ENCODE measurements at regions not wholly inside any gene's neighbourhood (a gene's known extent, or its start where the extent isn't known, plus 50 kb on each side); places are given as distances from the start of the nearest gene placed in this dataset.

- H3K27me3 ChIP-seq (ENCODE audit: insufficient read depth, low read length), result no peaks in the 10 kb centered on the region
- no peaks in the 10 kb centered on the region for H3K4me1 ChIP-seq (ENCODE audit: insufficient read depth, low read length)
- H3K27ac Mint-ChIP-seq, result no peak overlapping the region
- ChIA-PET POLR2A (ENCODE audit: partially characterized antibody) (no interaction called here), CTCF (ENCODE audit: partially characterized antibody) (no interaction called here)
- no peaks in the 10 kb centered on the region for H3K36me3 Mint-ChIP-seq
- DNase-seq, result no peak
- H3K36me3 ChIP-seq (ENCODE audit: insufficient read depth, low read length), result no peaks in the 10 kb centered on the region
- H3K9me3 Mint-ChIP-seq, result no peaks in the 10 kb centered on the region
- no peaks in the 10 kb centered on the region for H3K9me3 ChIP-seq (ENCODE audit: control insufficient read depth in 1 of 2, low read length in 2 of 2)
- no peaks in the 10 kb centered on the region for H3K27me3 Mint-ChIP-seq
- no peak overlapping the region for H3K4me3 Mint-ChIP-seq
- intact Hi-C loops (cut with micrococcal nuclease), result no loop called here
- no peaks in the 10 kb centered on the region for H3K4me1 Mint-ChIP-seq
- H3K27ac ChIP-seq (ENCODE audit: low read depth, low read length), result no peak overlapping the region
- no peak overlapping the region for H3K4me3 ChIP-seq (ENCODE audit: low read length in 2 of 2)
These were observed 785.3 kb upstream of the RIOK2 start for GRCh38 chr5:97968346-97968745.

DNA sequence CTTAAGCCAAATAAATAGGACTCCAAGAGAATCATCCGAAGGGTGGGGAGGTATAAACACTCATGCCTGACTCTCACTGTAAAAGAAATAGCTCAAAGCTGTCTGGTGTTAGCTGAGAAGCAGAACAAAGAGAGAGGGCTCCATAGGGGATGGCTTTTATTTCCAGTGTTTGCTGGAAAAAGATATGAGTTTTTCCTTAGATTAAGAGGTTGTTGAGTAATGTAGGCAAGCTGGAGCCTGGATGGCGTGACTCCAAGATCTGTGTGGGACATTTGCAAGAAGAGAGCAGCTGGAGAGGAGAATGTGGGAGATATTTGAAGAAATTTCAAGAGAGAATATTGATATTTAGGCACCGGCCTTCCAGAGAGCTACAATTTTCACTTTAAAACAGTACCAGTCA lies 793.7 kb upstream of the RGMB start:
- Mint-ChIP-seq H3K4me3 (peak overlapping the region in 1 of 8 donors; percentile 39), H3K36me3 (no peaks in the 10 kb centered on the region), H3K27ac (no peak overlapping the region), H3K9me3 (peaks cover 0 to 3% (median 0%) of the 10 kb centered on the region in 8 donors), H3K4me1 (no peaks in the 10 kb centered on the region), H3K27me3 (no peaks in the 10 kb centered on the region)
- Histone ChIP-seq H3K4me1 (ENCODE audit: insufficient read depth, low read length) (no peaks in the 10 kb centered on the region), H3K4me3 (ENCODE audit: low read length in 2 of 2) (no peak overlapping the region), H3K27me3 (ENCODE audit: insufficient read depth, low read length) (no peaks in the 10 kb centered on the region), H3K27ac (ENCODE audit: low read depth, low read length) (no peak overlapping the region), H3K9me3 (ENCODE audit: control insufficient read depth in 1 of 2, low read length in 2 of 2) (no peaks in the 10 kb centered on the region), H3K36me3 (ENCODE audit: insufficient read depth, low read length) (no peaks in the 10 kb centered on the region)
- POLR2A ChIA-PET (ENCODE audit: partially characterized antibody), result no interaction called here
- DNase-seq, result no peak
- intact Hi-C loops (cut with micrococcal nuclease), result no loop called here
- CTCF ChIA-PET (ENCODE audit: partially characterized antibody), result no interaction called here

DNA sequence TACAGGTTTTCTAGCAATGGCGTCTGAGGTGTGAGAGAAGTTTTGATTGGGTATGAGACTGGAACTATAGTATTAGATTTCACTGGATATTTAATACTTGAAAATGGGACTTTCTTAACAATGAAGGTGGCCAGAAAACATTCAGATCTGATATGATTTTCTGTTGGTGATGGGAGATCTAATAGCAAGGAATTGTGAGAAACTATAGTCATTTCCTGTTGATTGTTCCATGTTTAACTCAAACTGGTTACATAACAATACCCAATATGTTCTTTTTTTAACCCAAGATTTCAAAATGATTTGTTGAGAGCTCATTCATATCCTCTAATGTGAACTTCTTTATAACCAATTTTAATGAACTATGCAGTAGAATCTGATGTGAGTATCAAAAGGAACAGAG lies 793.2 kb upstream of the RGMB start:
- Histone ChIP-seq H3K4me1 (ENCODE audit: insufficient read depth, low read length) (no peaks in the 10 kb centered on the region), H3K36me3 (ENCODE audit: insufficient read depth, low read length) (no peaks in the 10 kb centered on the region), H3K27me3 (ENCODE audit: insufficient read depth, low read length) (no peaks in the 10 kb centered on the region), H3K27ac (ENCODE audit: low read depth, low read length) (no peak overlapping the region), H3K4me3 (ENCODE audit: low read length in 2 of 2) (no peak overlapping the region), H3K9me3 (ENCODE audit: control insufficient read depth in 1 of 2, low read length in 2 of 2) (no peaks in the 10 kb centered on the region)
- no peak for DNase-seq
- H3K36me3 Mint-ChIP-seq, result no peaks in the 10 kb centered on the region
- no peaks in the 10 kb centered on the region for H3K27me3 Mint-ChIP-seq
- no peak overlapping the region for H3K27ac Mint-ChIP-seq
- intact Hi-C loops (cut with micrococcal nuclease), result no loop called here
- CTCF ChIA-PET (ENCODE audit: partially characterized antibody), result no interaction called here
- peaks cover 0 to 2% (median 0%) of the 10 kb centered on the region in 8 donors for H3K9me3 Mint-ChIP-seq
- no peak overlapping the region for H3K4me3 Mint-ChIP-seq
- POLR2A ChIA-PET (ENCODE audit: partially characterized antibody), result no interaction called here
- H3K4me1 Mint-ChIP-seq, result no peaks in the 10 kb centered on the region

DNA sequence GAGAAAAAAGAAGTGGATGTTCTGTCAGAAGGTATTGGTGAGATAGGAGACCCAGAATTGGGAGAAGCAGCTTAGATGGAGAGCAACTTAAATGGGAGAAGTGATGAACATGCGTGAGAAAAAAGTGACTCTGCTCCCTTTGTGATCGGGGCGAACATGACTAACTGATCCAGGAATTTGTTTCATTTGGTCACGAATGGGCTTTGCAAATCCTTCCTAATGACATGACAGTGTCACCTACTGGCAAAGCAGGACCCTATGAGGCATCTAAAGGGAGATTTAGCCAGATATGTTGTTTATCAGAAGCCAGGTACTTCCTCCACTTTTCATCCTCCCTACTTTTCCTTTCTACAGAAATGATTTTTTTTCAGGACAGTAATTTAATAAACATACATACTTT lies 787.4 kb upstream of the RGMB start:
- peak overlapping the region in 1 of 7 donors; percentile 44 for H3K27ac Mint-ChIP-seq
- no peak overlapping the region for H3K4me3 Mint-ChIP-seq
- intact Hi-C loops (cut with micrococcal nuclease), result no loop called here
- no peak for DNase-seq
- H3K27ac ChIP-seq (ENCODE audit: low read depth, low read length), result no peak overlapping the region
- H3K27me3 Mint-ChIP-seq, result peaks cover 0 to 2% of the 10 kb centered on the region in 2 donors
- H3K36me3 Mint-ChIP-seq, result no peaks in the 10 kb centered on the region
- no peaks in the 10 kb centered on the region for H3K36me3 ChIP-seq (ENCODE audit: insufficient read depth, low read length)
- ChIA-PET CTCF (ENCODE audit: partially characterized antibody) (interaction anchor here (1.1 kb wide), 1 partner anchor 13 kb away, joined by 3 read pairs; no protein-coding TSS in a partner anchor), POLR2A (ENCODE audit: partially characterized antibody) (no interaction called here)
- H3K9me3 Mint-ChIP-seq, result peaks cover 0 to 6% (median 2%) of the 10 kb centered on the region in 8 donors
- H3K4me1 Mint-ChIP-seq, result no peaks in the 10 kb centered on the region
- no peaks in the 10 kb centered on the region for H3K4me1 ChIP-seq (ENCODE audit: insufficient read depth, low read length)
- no peaks in the 10 kb centered on the region for H3K27me3 ChIP-seq (ENCODE audit: insufficient read depth, low read length)
- H3K9me3 ChIP-seq (ENCODE audit: control insufficient read depth in 1 of 2, low read length in 2 of 2), result no peaks in the 10 kb centered on the region
- H3K4me3 ChIP-seq (ENCODE audit: low read length in 2 of 2), result no peak overlapping the region

GRCh38 chr5:97991236-97991635 lies 782.2 kb upstream of the RGMB start:
- ChIA-PET CTCF (ENCODE audit: partially characterized antibody) (no interaction called here), POLR2A (ENCODE audit: partially characterized antibody) (no interaction called here)
- H3K36me3 Mint-ChIP-seq, result no peaks in the 10 kb centered on the region
- Histone ChIP-seq H3K4me3 (ENCODE audit: low read length in 2 of 2) (no peak overlapping the region), H3K4me1 (ENCODE audit: insufficient read depth, low read length) (no peaks in the 10 kb centered on the region), H3K27ac (ENCODE audit: low read depth, low read length) (no peak overlapping the region), H3K36me3 (ENCODE audit: insufficient read depth, low read length) (no peaks in the 10 kb centered on the region), H3K9me3 (ENCODE audit: control insufficient read depth in 1 of 2, low read length in 2 of 2) (no peaks in the 10 kb centered on the region), H3K27me3 (ENCODE audit: insufficient read depth, low read length) (no peaks in the 10 kb centered on the region)
- no peak for DNase-seq
- peak overlapping the region in 1 of 7 donors; percentile 61 for H3K27ac Mint-ChIP-seq
- H3K9me3 Mint-ChIP-seq, result peaks cover 0 to 35% (median 8%) of the 10 kb centered on the region in 8 donors
- H3K4me1 Mint-ChIP-seq, result no peaks in the 10 kb centered on the region
- intact Hi-C loops (cut with micrococcal nuclease), result no loop called here
- H3K27me3 Mint-ChIP-seq, result peaks cover 0 to 3% of the 10 kb centered on the region in 2 donors
- no peak overlapping the region for H3K4me3 Mint-ChIP-seq

- Mint-ChIP-seq H3K36me3 (no peaks in the 10 kb centered on the region), H3K4me3 (no peak overlapping the region), H3K9me3 (peaks cover 0 to 21% (median 5%) of the 10 kb centered on the region in 8 donors), H3K4me1 (no peaks in the 10 kb centered on the region), H3K27me3 (no peaks in the 10 kb centered on the region), H3K27ac (no peak overlapping the region)
- Histone ChIP-seq H3K9me3 (ENCODE audit: control insufficient read depth in 1 of 2, low read length in 2 of 2) (no peaks in the 10 kb centered on the region), H3K36me3 (ENCODE audit: insufficient read depth, low read length) (no peaks in the 10 kb centered on the region), H3K27me3 (ENCODE audit: insufficient read depth, low read length) (no peaks in the 10 kb centered on the region), H3K4me1 (ENCODE audit: insufficient read depth, low read length) (no peaks in the 10 kb centered on the region), H3K4me3 (ENCODE audit: low read length in 2 of 2) (no peak overlapping the region), H3K27ac (ENCODE audit: low read depth, low read length) (no peak overlapping the region)
- POLR2A ChIA-PET (ENCODE audit: partially characterized antibody), result no interaction called here
- no peak for DNase-seq
- intact Hi-C loops (cut with micrococcal nuclease), result no loop called here
- CTCF ChIA-PET (ENCODE audit: partially characterized antibody), result no interaction called here
These were observed 774.5 kb upstream of the RGMB start for GRCh38 chr5:97998941-97999340.

GRCh38 chr5:98004463-98004862 lies 769.0 kb upstream of the RGMB start:
- Mint-ChIP-seq H3K4me1 (no peaks in the 10 kb centered on the region), H3K27ac (no peak overlapping the region), H3K9me3 (peaks cover 0 to 3% (median 0%) of the 10 kb centered on the region in 8 donors), H3K27me3 (no peaks in the 10 kb centered on the region), H3K4me3 (no peak overlapping the region), H3K36me3 (no peaks in the 10 kb centered on the region)
- ChIA-PET CTCF (ENCODE audit: partially characterized antibody) (no interaction called here), POLR2A (ENCODE audit: partially characterized antibody) (no interaction called here)
- no peak for DNase-seq
- Histone ChIP-seq H3K27ac (ENCODE audit: low read depth, low read length) (no peak overlapping the region), H3K9me3 (ENCODE audit: control insufficient read depth in 1 of 2, low read length in 2 of 2) (no peaks in the 10 kb centered on the region), H3K27me3 (ENCODE audit: insufficient read depth, low read length) (no peaks in the 10 kb centered on the region), H3K4me1 (ENCODE audit: insufficient read depth, low read length) (no peaks in the 10 kb centered on the region), H3K36me3 (ENCODE audit: insufficient read depth, low read length) (no peaks in the 10 kb centered on the region), H3K4me3 (ENCODE audit: low read length in 2 of 2) (no peak overlapping the region)
- intact Hi-C loops (cut with micrococcal nuclease), result no loop called here

DNA sequence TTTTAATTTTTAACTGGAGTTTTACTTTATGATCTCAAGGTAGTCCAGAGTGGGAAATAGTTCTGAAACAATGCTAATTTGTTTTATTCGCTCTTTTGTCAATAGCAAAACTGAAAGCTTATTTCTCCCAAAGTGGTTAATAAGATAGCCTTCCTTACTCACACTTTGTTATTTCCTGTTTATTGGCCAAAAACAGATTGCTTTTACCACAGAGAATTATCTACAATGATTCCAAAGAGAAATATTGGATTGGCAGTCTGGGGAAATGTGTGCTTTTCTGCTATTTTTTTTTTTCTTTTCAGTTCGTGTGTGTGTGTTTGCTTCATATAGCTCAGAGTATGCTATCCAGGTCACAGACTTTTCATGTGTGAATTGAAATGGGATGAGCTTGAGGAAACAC lies 756.7 kb upstream of the RGMB start:
- intact Hi-C loops (cut with micrococcal nuclease), result no loop called here
- no peak overlapping the region for H3K27ac Mint-ChIP-seq
- no peaks in the 10 kb centered on the region for H3K36me3 Mint-ChIP-seq
- Histone ChIP-seq H3K4me1 (ENCODE audit: insufficient read depth, low read length) (no peaks in the 10 kb centered on the region), H3K27me3 (ENCODE audit: insufficient read depth, low read length) (no peaks in the 10 kb centered on the region), H3K9me3 (ENCODE audit: control insufficient read depth in 1 of 2, low read length in 2 of 2) (no peaks in the 10 kb centered on the region), H3K4me3 (ENCODE audit: low read length in 2 of 2) (no peak overlapping the region), H3K36me3 (ENCODE audit: insufficient read depth, low read length) (no peaks in the 10 kb centered on the region), H3K27ac (ENCODE audit: low read depth, low read length) (no peak overlapping the region)
- ChIA-PET CTCF (ENCODE audit: partially characterized antibody) (no interaction called here), POLR2A (ENCODE audit: partially characterized antibody) (no interaction called here)
- no peaks in the 10 kb centered on the region for H3K4me1 Mint-ChIP-seq
- H3K4me3 Mint-ChIP-seq, result no peak overlapping the region
- H3K9me3 Mint-ChIP-seq, result no peaks in the 10 kb centered on the region
- DNase-seq, result no peak
- peaks cover 2 to 3% of the 10 kb centered on the region in 2 donors for H3K27me3 Mint-ChIP-seq
